Hippocampal formation (tissue), 2 donors: ENCODE measurements at regions not wholly inside any gene's neighbourhood (a gene's known extent, or its start where the extent isn't known, plus 50 kb on each side); places are given as distances from the start of the nearest gene placed in this dataset.
A peak's percentile ranks its signal among the peaks of the same experiment; 100 is the strongest.

Source experiments
- DNase-seq, 2 donors: peaks; one replicate each; lab custom pipeline; 2025; lab: John Stamatoyannopoulos, UW

DNA sequence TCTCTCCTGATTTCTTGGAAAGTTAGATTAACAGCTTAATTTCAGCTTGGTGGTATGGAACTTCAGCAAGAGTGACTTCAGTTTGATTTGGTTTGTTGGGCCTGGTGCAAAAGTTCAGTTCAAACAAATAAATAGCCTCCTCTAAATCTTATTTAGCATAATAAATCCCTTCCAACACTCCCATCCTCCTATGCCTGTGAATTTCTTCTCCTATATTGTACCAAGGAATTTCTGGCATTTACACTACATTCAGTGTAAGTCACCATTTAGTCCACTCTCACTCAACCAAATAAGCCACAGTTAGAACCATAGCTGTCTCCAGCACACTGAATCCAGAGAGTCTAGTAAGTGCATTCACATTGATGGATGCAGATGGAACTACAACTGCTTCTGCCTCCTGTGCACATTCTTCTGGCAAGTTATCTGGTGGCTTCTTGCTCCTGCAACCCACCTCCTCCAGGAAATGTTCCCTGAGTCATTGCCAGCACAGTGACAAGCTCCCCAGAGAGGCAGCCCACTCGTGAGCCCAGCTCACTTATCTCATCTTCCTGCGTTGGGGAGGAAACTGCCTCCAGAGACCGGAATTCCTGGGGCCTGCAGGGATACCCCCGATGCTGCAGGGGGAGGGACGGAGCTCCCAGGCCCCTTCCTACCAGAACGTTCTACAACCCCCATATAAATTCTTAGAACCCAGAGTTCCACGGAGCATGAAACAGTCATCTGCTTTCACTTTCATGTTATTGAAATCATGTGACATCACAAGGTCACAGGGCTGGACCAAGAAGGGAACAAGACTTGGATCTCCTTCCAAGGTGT, 318.3 kb downstream of the PHKB start:
- peak in 1 of 2 donors; percentile 22 for DNase-seq

DNA sequence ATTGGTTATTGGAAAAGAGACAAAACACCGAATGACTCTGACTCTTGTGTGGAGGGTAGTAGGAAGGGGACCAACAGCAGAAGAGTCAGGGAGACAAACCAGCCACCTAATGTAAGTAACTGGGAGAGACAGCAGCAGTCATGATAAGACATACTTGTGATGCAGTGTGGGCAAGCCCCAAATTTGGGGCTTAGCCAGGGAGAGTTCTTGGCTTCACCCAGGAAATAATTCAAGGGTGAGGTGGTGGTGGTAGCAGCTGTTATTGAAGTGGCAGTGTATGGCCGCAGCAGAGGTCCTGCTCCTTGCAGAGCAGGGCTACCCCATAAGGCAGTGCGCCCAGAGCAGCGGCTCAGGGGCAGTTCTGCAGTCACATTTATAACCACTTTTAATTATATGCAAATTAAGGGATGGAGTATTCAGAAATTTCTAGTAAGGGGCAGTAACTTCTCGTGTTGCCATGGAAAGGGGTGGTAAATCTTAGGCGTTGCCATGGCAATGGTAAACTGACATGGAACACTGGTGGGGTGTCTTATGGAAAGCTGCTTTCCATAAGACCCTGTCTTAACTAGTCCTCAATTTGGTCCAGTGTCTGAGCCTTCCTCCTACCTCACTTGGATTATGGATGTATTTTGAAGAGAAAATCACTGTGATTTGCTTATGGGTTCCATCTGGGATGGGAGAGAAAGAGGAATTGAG, 317.1 kb downstream of the PHKB start:
- no peak for DNase-seq

DNA sequence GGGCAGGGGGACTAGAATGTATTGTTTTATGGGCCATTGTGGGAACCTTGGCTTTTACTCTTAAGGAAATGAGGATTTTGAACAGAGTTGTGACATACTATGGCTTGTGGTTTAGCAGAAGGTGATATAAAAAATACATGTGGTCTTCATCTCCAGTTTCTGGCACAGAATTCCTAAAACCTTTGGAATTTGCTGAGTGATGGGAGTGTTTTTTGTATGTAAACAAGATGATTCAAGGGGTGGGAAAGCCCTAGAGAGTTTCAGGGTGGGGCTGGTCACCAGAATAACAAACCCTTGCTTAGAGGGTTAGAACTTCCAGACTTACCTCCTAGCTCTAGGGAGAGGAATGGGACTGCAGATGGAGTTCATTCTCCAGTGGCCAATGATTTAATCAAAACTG, 316.1 kb downstream of the PHKB start:
- no peak for DNase-seq

DNA sequence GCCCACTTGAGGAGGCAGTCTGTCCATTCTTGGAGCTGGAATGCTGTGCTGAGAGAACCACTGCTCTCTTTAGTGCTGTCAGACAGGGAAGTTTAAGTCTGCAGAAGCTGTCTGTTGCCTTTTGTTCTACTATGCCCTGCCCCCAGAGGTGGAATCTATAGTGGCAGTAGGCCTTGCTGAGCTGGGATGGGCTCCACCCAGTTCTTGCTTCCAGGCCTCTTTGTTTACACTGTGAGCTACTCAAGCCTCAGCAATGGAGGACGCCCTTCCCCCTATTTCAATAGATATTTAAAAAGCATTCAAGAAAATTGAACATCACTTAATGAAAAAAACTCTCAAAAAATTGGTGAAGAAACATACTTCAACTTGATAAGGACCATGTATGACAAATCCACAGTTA, 313.5 kb downstream of the PHKB start:
- no peak for DNase-seq

DNA sequence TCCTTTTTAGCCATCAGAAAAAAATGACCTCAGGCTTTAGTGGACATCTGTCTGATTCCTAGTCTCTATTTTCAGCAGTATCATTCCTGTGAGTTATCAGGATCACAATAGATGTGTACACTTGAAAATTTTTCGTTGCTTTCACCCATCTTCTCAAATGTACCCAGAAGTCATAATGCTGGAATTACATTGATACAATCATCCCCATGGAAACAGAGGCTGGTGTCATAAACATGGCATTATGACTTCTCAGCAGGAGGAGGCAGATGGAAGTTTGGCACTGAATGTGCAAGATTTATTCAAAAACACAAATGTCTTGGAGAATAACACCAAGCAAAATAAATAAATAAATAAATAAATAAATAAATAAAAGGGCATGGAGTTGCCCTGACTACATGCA, 292.5 kb downstream of the PHKB start:
- no peak for DNase-seq
